HEK293 (cell line): ENCODE measurements at regions not wholly inside any gene's neighbourhood (a gene's known extent, or its start where the extent isn't known, plus 50 kb on each side); places are given as distances from the start of the nearest gene placed in this dataset.

Experiments
- REST ChIP-seq: fragments of 450-650 bp; formaldehyde crosslinking; IDR thresholded peaks from 2 replicates; pipeline ENCODE4 v1.5.1; 2016; ENCODE audit warnings: missing biosample characterization, missing genetic modification characterization
- ZFP3 ChIP-seq: fragments of 450-650 bp; formaldehyde crosslinking; IDR thresholded peaks from 2 replicates; pipeline ENCODE4 v1.5.1; 2016; ENCODE audit warnings: low read depth, missing biosample characterization, missing genetic modification characterization
- ZNF274 ChIP-seq, 2 experiments: fragments of 200-500 bp in 1 of 2; fragments of 450-650 bp in 1 of 2; sonication (Bioruptor generic) in 1 of 2; formaldehyde crosslinking in 1 of 2; IDR thresholded peaks; 2 replicates each; pipeline versions ENCODE4 v1.5.1 to v1.6.1; 2014 to 2016; ENCODE audit warnings: borderline replicate concordance in 1 of 2, inconsistent platforms in 1 of 2, low read length in 1 of 2, missing biosample characterization in 1 of 2, missing genetic modification characterization in 1 of 2
- ZNF510 ChIP-seq: fragments of 450-650 bp; formaldehyde crosslinking; IDR thresholded peaks from 2 replicates; pipeline ENCODE4 v1.5.1; 2018; ENCODE audit warnings: mild to moderate bottlenecking, missing genetic modification characterization, missing biosample characterization; ENCODE audit not compliant: insufficient replicate concordance
- ZNF677 ChIP-seq: fragments of 450-650 bp; IDR thresholded peaks from 2 replicates; pipeline ENCODE4 v1.5.0; 2018; ENCODE audit warnings: missing biosample characterization, mild to moderate bottlenecking, missing genetic modification characterization, moderate library complexity

GRCh38 chr4:64497491-64497890, 88.2 kb upstream of the TECRL start:
- no peak for TF ChIP-seq ZFP3 (tag by site-specific recombination)
- TF ChIP-seq ZNF510 = no peak
- no peak for TF ChIP-seq ZNF677 (tag by site-specific recombination)
- TF ChIP-seq REST = no peak
- TF ChIP-seq ZNF274 (IDR thresholded peaks at IDR 0.05; ENCODE audit: low read length) = no peak
- TF ChIP-seq ZNF274 (tag by site-specific recombination; IDR thresholded peaks at IDR 0.05; ENCODE audit: borderline replicate concordance) = no peak
